Heart left ventricle (tissue), 16 donors: ENCODE measurements at regions not wholly inside any gene's neighbourhood (a gene's known extent, or its start where the extent isn't known, plus 50 kb on each side); places are given as distances from the start of the nearest gene placed in this dataset.
"Not testable (repeated sequence)": the region's sequence is repeated elsewhere in the genome, so short reads cannot be mapped to it uniquely, and the experiment has no call there.

ENCODE experiments used
- ATAC-seq, 4 donors: fragments of 200-7000 bp; cut with Tn5 transposase; one replicate each; pipeline ENCODE4 v1.9.1; 2020 to 2022; ENCODE audit warnings: moderate library complexity in 4 of 4, mild to moderate bottlenecking in 3 of 4, moderate number of reproducible peaks in 1 of 4
- DNase-seq, 5 donors: peaks; one replicate each; pipeline ENCODE4 v3.0.0-alpha.2; 2020
- H3K27ac ChIP-seq, 12 donors: fragments of 200-600 bp; sonication (generic) in 4 of 12; one replicate each; pipeline versions ENCODE4 v1.5.0 to v1.8.0; 2016 to 2022; ENCODE audit warnings: mild to moderate bottlenecking in 2 of 12
- H3K27me3 ChIP-seq, 9 donors: fragments of 200-600 bp; sonication (generic) in 2 of 9; one replicate each; pipeline versions ENCODE4 v1.5.1 to v1.8.0; 2016 to 2022; ENCODE audit warnings: mild to moderate bottlenecking in 3 of 9
- H3K36me3 ChIP-seq, 9 donors: fragments of 200-600 bp; sonication (generic) in 2 of 9; one replicate each; pipeline versions ENCODE4 v1.5.0 to v1.8.0; 2018 to 2022; ENCODE audit warnings: mild to moderate bottlenecking in 2 of 9
- H3K4me1 ChIP-seq, 12 donors: fragments of 200-600 bp; sonication (generic) in 4 of 12; one replicate each; pipeline versions ENCODE4 v1.5.0 to v1.8.0; 2016 to 2022; ENCODE audit warnings: mild to moderate bottlenecking in 3 of 12
- H3K4me3 ChIP-seq, 12 donors: fragments of 200-600 bp; sonication (generic) in 4 of 12; one replicate each; pipeline versions ENCODE4 v1.5.0 to v1.8.0; 2017 to 2022; ENCODE audit warnings: mild to moderate bottlenecking in 9 of 12, moderate library complexity in 4 of 12
- H3K9me3 ChIP-seq, 12 donors: fragments of 200-600 bp; sonication (generic) in 4 of 12; one replicate each; pipeline versions ENCODE4 v1.5.0 to v1.8.0; 2016 to 2022; ENCODE audit warnings: mild to moderate bottlenecking in 1 of 12
- POLR2A ChIP-seq, 2 donors: fragments of 450-650 bp; IDR thresholded peaks; one replicate each; pipeline ENCODE4 v1.6.1; 2017; ENCODE audit warnings: antibody characterized with exemption in 2 of 2, mild to moderate bottlenecking in 2 of 2, moderate library complexity in 2 of 2
- WGBS, 4 donors: extraction: QIAGEN DNeasy Blood & Tissue Kit in 2 of 4; methylation state at CpG; one replicate each; pipeline versions ENCODE4 v1.1.5 to v1.1.7; 2013 to 2018; 5-methylcytosine and 5-hydroxymethylcytosine counted together
- intact Hi-C, 10 donors: fragments of 100-400 bp; cut with DNase I; formaldehyde crosslinking; loops; one replicate each; pipeline versions ENCODE4 v1.11.1 to v1.14.2; 2022
- TF ChIP-seq, protein P1 (sequence below), 12 donors: fragments of 200-600 bp; sonication (generic) in 4 of 12; IDR thresholded peaks; one replicate each; pipeline versions ENCODE4 v1.5.0 to v1.8.0; 2018 to 2022; ENCODE audit warnings: antibody characterized with exemption in 12 of 12, mild to moderate bottlenecking in 5 of 12
- donor health status: ischemic (EF 13 %, LVEDD 7.1; RV severe dilation, severe dysfunction).
- donor health status: healthy with polysubstance abuse.
- donor health status: DM: no; HTN: yes; CAD: no.
- donor health status: DM: no; HTN: no; CAD: no.
- donor health status: ischemic (EF 25% LVEDD 6.9; RV normal size, moderate dysfunction).
- donor health status: ischemic (EF 25% LVEDD 5.7; RV mildly dilated, moderate dysfunction).
- donor health status: healthy.
- donor health status: DM: yes; HTN: yes; CAD: no.
- donor health status: ischemic (EF 35%, LVEDD 5.7; RV mildly dilated, moderate dysfunction).
- donor health status: nonischemic (EF 11% LVEDD 7.7; RV severe dilation, severe dysfunction).
- donor health status: DM: yes; HTN: yes; CAD: no.
- donor health status: PGD.
- donor health status: ischemic (EF 29% LVEDD 5.4; RV normal size, mild dysfunction).
- donor health status: nonischemic (EF 23%, LVEDD 6.1; RV moderate dilation, normal function).

DNA sequence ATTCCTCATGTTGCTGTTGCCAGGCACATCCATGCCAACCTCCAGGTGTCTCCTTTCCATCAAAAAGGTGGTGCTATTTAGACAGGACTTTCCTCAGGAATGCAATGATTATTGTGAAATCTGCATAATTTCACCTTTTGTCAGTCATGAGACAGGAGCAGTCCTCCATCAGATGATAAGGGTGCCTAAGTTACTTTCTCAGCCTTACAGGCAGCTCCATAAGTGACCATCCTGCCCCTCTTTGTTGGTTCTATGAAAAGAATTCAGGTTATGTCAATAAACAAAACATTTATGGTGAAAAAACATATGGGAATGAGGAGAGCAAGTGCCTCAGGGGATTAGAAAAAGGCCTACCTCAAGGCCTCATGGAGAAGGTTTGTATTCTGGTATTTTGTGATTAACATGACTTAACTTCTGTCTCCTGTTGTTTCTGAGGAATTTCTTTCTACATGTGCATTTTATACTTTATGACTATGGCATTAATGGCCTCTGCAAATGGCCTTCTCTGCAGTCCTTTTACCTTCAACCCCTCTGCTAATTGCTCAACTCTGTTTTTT lies 110.3 kb upstream of the DIAPH3 start:
- intact Hi-C loops: no loop called here
- Histone ChIP-seq H3K9me3 (no peaks in the 10 kb centered on the region), H3K27me3 (peaks cover 0 to 8% (median 0%) of the 10 kb centered on the region in 9 donors), H3K4me1 (no peaks in the 10 kb centered on the region), H3K4me3 (no peak overlapping the region), H3K27ac (no peak overlapping the region), H3K36me3 (no peaks in the 10 kb centered on the region)
- DNase-seq (no peak), ATAC-seq (no peak)
- TF ChIP-seq, protein P1, sequence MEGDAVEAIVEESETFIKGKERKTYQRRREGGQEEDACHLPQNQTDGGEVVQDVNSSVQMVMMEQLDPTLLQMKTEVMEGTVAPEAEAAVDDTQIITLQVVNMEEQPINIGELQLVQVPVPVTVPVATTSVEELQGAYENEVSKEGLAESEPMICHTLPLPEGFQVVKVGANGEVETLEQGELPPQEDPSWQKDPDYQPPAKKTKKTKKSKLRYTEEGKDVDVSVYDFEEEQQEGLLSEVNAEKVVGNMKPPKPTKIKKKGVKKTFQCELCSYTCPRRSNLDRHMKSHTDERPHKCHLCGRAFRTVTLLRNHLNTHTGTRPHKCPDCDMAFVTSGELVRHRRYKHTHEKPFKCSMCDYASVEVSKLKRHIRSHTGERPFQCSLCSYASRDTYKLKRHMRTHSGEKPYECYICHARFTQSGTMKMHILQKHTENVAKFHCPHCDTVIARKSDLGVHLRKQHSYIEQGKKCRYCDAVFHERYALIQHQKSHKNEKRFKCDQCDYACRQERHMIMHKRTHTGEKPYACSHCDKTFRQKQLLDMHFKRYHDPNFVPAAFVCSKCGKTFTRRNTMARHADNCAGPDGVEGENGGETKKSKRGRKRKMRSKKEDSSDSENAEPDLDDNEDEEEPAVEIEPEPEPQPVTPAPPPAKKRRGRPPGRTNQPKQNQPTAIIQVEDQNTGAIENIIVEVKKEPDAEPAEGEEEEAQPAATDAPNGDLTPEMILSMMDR (IDR thresholded peaks at IDR 0.05): no peak
- no peak for TF ChIP-seq POLR2A (IDR thresholded peaks at IDR 0.05)

DNA sequence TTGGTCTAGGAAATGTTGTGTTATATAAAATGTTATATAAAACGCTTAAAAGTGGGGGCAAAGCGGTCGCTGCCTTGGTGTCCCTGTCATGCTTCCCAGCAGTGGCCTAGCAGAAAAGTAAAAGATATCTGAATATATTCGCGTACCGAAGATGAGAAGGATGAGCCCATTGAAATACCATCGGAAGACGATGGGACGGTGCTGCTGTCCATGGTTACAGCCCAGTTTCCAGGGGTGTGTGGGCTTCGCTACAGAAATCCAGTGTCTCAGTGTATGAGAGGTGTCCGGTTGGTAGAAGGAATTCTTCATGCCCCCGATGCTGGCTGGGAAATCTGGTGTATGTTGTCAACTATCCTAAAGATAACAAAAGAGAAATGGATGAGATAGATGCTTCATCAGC lies 110.9 kb upstream of the DIAPH3 start:
- H3K27me3 ChIP-seq: peaks cover 0 to 8% (median 0%) of the 10 kb centered on the region in 9 donors
- intact Hi-C loops: no loop called here
- ATAC-seq (no peak), DNase-seq (no peak)
- no peaks in the 10 kb centered on the region for H3K36me3 ChIP-seq
- WGBS, 4 donors: 93 to 96% (median 94%) methylated on average over 12 of the region's 12 CpGs
- TF ChIP-seq, protein P1 (IDR thresholded peaks at IDR 0.05): no peak
- TF ChIP-seq POLR2A (IDR thresholded peaks at IDR 0.05): no peak
- H3K4me3 ChIP-seq: no peak overlapping the region
- no peak overlapping the region for H3K27ac ChIP-seq
- no peaks in the 10 kb centered on the region for H3K9me3 ChIP-seq
- no peaks in the 10 kb centered on the region for H3K4me1 ChIP-seq

GRCh38 chr13:60275208-60275607 lies 111.5 kb upstream of the DIAPH3 start:
- intact Hi-C loops: no loop called here
- Histone ChIP-seq H3K4me3 (no peak overlapping the region), H3K4me1 (no peaks in the 10 kb centered on the region), H3K27me3 (peaks cover 0 to 8% (median 0%) of the 10 kb centered on the region in 9 donors), H3K9me3 (no peaks in the 10 kb centered on the region), H3K27ac (no peak overlapping the region), H3K36me3 (no peaks in the 10 kb centered on the region)
- no peak for TF ChIP-seq POLR2A (IDR thresholded peaks at IDR 0.05)
- TF ChIP-seq, protein P1 (IDR thresholded peaks at IDR 0.05): no peak
- 78 to 92% (median 83%) methylated on average over 9 of the region's 9 CpGs for WGBS, 4 donors
- DNase-seq (no peak), ATAC-seq (no peak)

- H3K4me3 ChIP-seq, DNase-seq, H3K27ac ChIP-seq, H3K36me3 ChIP-seq, ATAC-seq, H3K9me3 ChIP-seq, intact Hi-C loops, H3K27me3 ChIP-seq, H3K4me1 ChIP-seq: not testable (repeated sequence)
- WGBS, 4 donors: 88 to 100% (median 93%) methylated on average over 1 of the region's 1 CpG
These were observed 116.5 kb upstream of the TDRD3 start for GRCh38 chr13:60280524-60280923.

DNA sequence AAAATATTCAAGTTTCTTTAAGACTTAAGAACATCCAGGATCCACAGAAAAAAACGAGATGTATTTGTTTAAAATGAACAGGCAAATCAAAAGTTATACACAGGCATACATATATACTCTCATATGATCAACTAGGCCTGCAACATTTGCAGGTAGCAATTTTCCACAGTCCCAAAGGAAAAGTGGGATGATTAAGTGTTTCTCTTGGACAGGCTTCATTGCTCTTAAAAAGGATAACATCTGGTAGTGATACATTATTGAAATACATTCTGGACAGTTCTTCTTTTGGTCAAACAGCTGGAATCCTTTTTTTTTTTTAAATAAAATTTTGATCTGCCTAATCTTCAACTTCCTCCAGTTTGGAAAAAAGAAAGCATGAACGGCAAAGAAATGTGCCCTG lies 114.8 kb upstream of the TDRD3 start:
- no peak overlapping the region for H3K4me3 ChIP-seq
- TF ChIP-seq, protein P1 (IDR thresholded peaks at IDR 0.05): no peak
- no peak for TF ChIP-seq POLR2A (IDR thresholded peaks at IDR 0.05)
- no peaks in the 10 kb centered on the region for H3K9me3 ChIP-seq
- WGBS, 4 donors: 47 to 63% (median 53%) methylated on average over 2 of the region's 2 CpGs
- no peak overlapping the region for H3K27ac ChIP-seq
- no peaks in the 10 kb centered on the region for H3K27me3 ChIP-seq
- DNase-seq (no peak), ATAC-seq (no peak)
- no peaks in the 10 kb centered on the region for H3K36me3 ChIP-seq
- intact Hi-C loops: no loop called here
- no peaks in the 10 kb centered on the region for H3K4me1 ChIP-seq
